Endothelial cell (in vitro differentiated cells): ENCODE measurements at regions not wholly inside any gene's neighbourhood (a gene's known extent, or its start where the extent isn't known, plus 50 kb on each side); places are given as distances from the start of the nearest gene placed in this dataset.

ENCODE experiments used
- DNase-seq: peaks from one replicate; pipeline ENCODE4 v3.0.0; 2021; ENCODE audit warnings: low spot score
- H3K27ac Mint-ChIP-seq: one replicate; pipeline ENCODE4 v1.8.0; 2021; ENCODE audit warnings: mixed read lengths, inconsistent platforms; ENCODE audit not compliant: unreplicated experiment
- H3K27me3 Mint-ChIP-seq: one replicate; pipeline ENCODE4 v1.8.0; 2021; ENCODE audit warnings: mild to moderate bottlenecking, moderate library complexity, mixed read lengths, inconsistent platforms; ENCODE audit not compliant: unreplicated experiment
- H3K36me3 Mint-ChIP-seq: one replicate; pipeline ENCODE4 v1.8.0; 2021; ENCODE audit warnings: mild to moderate bottlenecking, low read depth, mixed read lengths, inconsistent platforms; ENCODE audit not compliant: unreplicated experiment
- H3K4me1 Mint-ChIP-seq: one replicate; pipeline ENCODE4 v1.8.0; 2021; ENCODE audit warnings: mild to moderate bottlenecking, mixed read lengths, inconsistent platforms; ENCODE audit not compliant: unreplicated experiment
- H3K4me3 Mint-ChIP-seq: one replicate; pipeline ENCODE4 v1.8.0; 2021; ENCODE audit warnings: mild to moderate bottlenecking, mixed read lengths, inconsistent platforms; ENCODE audit not compliant: unreplicated experiment
- H3K9me3 Mint-ChIP-seq: one replicate; pipeline ENCODE4 v1.8.0; 2021; ENCODE audit warnings: mixed read lengths, inconsistent platforms; ENCODE audit not compliant: unreplicated experiment
- TF ChIP-seq, protein P1 (sequence below): fragments of 200-600 bp; sonication (generic); IDR thresholded peaks from one replicate; pipeline ENCODE4 v1.5.0; 2021; ENCODE audit warnings: antibody characterized with exemption; ENCODE audit not compliant: unreplicated experiment

DNA sequence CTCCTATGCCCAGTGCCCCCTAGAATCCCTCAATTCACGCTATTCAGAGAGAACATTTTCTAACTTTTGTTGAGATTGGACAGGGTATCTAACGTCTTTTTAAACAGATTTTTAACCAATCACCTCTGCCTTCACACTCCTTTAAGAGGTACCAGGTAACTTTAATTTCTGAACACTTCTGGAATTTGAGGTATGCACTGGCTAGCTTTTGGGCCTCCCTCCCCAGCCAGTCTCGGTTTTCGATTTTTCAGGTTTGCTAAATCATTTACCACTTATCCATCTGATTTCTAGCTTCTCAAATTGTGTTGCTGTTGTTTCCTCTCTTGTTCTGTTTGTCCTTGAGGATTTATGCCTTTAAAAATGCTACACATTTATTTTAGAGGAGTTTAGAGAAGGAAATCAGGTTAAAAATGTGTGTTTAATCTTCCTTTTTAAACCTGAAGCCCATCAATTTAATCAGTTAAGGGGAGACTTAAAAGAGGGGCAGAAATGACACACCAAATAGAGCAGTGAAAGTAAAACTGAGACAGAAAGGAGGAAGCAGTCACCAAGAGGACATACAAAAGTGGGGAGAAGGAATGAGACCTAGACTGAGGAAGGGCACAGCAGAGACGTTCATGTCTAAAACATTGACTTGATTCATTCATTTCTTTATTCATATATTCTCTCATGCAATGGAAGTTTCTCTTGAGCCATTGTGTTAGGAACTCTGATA is 139.6 kb upstream of the HTR2A start:
- Mint-ChIP-seq H3K27me3 (no peaks in the 10 kb centered on the region), H3K27ac (no peak overlapping the region), H3K36me3 (no peaks in the 10 kb centered on the region), H3K9me3 (no peaks in the 10 kb centered on the region), H3K4me3 (no peak overlapping the region), H3K4me1 (peaks cover 9% of the 10 kb centered on the region)
- DNase-seq: no peak
- TF ChIP-seq, protein P1, sequence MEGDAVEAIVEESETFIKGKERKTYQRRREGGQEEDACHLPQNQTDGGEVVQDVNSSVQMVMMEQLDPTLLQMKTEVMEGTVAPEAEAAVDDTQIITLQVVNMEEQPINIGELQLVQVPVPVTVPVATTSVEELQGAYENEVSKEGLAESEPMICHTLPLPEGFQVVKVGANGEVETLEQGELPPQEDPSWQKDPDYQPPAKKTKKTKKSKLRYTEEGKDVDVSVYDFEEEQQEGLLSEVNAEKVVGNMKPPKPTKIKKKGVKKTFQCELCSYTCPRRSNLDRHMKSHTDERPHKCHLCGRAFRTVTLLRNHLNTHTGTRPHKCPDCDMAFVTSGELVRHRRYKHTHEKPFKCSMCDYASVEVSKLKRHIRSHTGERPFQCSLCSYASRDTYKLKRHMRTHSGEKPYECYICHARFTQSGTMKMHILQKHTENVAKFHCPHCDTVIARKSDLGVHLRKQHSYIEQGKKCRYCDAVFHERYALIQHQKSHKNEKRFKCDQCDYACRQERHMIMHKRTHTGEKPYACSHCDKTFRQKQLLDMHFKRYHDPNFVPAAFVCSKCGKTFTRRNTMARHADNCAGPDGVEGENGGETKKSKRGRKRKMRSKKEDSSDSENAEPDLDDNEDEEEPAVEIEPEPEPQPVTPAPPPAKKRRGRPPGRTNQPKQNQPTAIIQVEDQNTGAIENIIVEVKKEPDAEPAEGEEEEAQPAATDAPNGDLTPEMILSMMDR: no peak

DNA sequence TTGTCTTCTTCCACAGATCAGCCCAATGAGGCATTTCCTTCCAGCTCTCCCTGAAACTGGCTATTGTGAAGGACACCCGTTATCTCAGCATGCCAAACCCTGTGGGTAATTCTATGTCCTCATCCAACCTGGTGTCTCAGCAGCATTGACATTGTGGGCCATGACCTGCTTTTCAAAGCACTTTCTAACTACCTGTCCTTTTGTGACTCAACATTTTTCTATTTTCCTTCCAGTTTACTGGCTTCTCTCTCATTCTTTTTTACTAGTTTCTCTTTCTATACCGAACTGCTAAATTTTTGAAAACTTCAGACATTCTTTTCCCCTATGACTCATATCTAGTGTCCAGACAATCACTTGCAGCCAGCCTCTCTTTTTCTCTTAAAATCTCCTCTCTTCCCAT is 136.4 kb upstream of the HTR2A start:
- H3K27ac Mint-ChIP-seq: no peak overlapping the region
- no peaks in the 10 kb centered on the region for H3K27me3 Mint-ChIP-seq
- H3K36me3 Mint-ChIP-seq: no peaks in the 10 kb centered on the region
- no peak overlapping the region for H3K4me3 Mint-ChIP-seq
- no peaks in the 10 kb centered on the region for H3K9me3 Mint-ChIP-seq
- no peak for DNase-seq
- H3K4me1 Mint-ChIP-seq: peaks cover 13% of the 10 kb centered on the region
- TF ChIP-seq, protein P1: no peak

DNA sequence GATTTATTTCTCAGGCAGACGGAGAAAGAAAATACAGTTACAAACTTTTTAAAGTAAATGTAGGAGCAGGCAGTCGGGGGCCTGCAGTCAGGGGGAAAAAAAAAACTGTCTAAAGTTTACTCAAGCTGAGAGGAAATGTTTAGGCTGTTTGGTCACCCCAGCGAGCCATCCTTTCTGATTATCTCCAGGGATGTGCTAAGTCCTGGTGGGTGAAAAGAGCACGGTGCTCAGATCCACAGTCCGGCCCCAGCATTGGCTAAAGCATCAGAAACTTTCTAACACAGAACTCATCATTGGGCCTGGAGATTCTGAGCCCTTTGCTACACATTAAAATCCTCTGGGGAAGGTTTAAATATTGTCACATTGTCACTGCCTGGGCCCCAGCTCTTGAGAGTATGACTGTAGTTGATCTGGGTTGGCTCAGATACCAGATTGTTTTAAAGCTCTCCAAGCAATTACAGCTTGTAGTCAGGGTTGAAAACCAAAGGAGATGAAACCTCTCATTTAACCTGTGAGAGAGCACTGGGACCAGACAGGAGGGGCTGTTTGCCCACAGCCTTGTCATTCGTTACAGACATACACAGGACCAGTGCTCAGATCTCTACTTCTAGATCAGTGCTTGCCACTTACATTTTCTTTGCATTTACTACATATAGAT is 131.1 kb upstream of the HTR2A start:
- H3K9me3 Mint-ChIP-seq: no peaks in the 10 kb centered on the region
- no peaks in the 10 kb centered on the region for H3K36me3 Mint-ChIP-seq
- DNase-seq: no peak
- H3K27me3 Mint-ChIP-seq: no peaks in the 10 kb centered on the region
- no peak overlapping the region for H3K4me3 Mint-ChIP-seq
- H3K4me1 Mint-ChIP-seq: peaks cover 6% of the 10 kb centered on the region
- TF ChIP-seq, protein P1: no peak
- no peak overlapping the region for H3K27ac Mint-ChIP-seq

DNA sequence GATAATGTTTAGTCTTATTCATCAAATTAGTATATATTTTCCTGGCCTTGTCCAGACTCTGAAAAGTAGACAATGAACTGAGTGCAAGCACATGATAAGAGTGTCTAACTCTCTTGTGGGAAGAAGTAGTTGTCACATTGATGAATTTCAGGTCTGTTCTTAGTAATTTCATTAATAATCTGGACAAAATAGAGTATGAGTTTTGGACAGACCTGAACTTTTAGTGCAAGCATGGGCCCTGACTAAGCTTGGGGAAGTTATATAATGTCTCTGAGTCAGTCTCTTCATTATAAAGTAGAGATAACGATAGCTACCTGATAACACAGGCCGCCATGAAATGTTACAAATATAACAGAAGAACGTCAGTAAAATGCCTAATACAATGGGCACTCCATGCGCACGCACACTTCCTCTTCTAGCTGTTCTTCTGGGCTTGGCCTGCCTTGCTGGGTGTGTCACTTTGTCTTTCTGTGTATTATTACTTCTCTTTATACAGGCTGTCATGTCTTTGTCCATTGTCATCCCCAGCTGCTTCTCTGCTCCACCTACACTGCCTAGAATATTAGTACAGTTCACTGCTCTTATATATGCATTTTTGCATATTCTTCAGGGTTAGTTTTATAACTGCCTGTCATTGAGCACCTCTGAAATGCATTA is 129.1 kb upstream of the HTR2A start:
- DNase-seq: no peak
- no peak overlapping the region for H3K27ac Mint-ChIP-seq
- no peaks in the 10 kb centered on the region for H3K36me3 Mint-ChIP-seq
- no peaks in the 10 kb centered on the region for H3K9me3 Mint-ChIP-seq
- peaks cover 4% of the 10 kb centered on the region for H3K4me1 Mint-ChIP-seq
- TF ChIP-seq, protein P1: no peak
- H3K4me3 Mint-ChIP-seq: no peak overlapping the region
- H3K27me3 Mint-ChIP-seq: no peaks in the 10 kb centered on the region

DNA sequence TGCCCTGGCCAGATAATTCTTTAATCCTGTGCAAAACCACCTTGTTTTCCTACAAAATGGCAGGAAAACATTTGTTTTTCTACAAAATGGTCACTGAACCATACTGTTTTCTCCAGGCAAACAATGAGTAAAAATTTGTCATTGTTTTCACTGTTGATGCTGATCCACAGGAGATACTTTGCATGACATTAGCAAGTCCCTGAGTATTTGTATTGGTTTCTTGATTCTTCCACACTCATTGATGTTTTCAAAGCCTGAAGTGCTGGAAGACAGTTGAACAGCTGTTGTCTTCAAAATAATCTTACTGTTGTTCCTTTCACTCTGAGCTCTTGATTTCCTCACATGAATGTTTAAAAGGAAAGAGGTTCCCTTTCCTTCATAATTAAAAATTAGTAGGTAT is 123.1 kb upstream of the HTR2A start:
- Mint-ChIP-seq H3K4me3 (no peak overlapping the region), H3K4me1 (peaks cover 6% of the 10 kb centered on the region), H3K27me3 (no peaks in the 10 kb centered on the region), H3K9me3 (no peaks in the 10 kb centered on the region), H3K36me3 (no peaks in the 10 kb centered on the region), H3K27ac (no peak overlapping the region)
- TF ChIP-seq, protein P1: no peak
- no peak for DNase-seq
